ENCODE measurements at regions not wholly inside any gene's neighbourhood (a gene's known extent, or its start where the extent isn't known, plus 50 kb on each side); places are given as distances from the start of the nearest gene placed in this dataset.

- in situ Hi-C loops (cut with HindIII; ENCODE audit: low sequenced_read_pairs), result no loop called here
These were observed 1260.8 kb upstream of the GJE1 start for GRCh38 chr6:140871911-140872310.

- in situ Hi-C loops (cut with HindIII; ENCODE audit: low sequenced_read_pairs), result no loop called here
These were observed 1265.4 kb upstream of the GJE1 start for GRCh38 chr6:140867336-140867735.

GRCh38 chr6:140858381-140858971 is 1274.2 kb upstream of the GJE1 start:
- in situ Hi-C loops (cut with HindIII; ENCODE audit: low sequenced_read_pairs), result no loop called here

- in situ Hi-C loops (cut with HindIII; ENCODE audit: low sequenced_read_pairs), result no loop called here
These were observed 1274.9 kb upstream of the GJE1 start for GRCh38 chr6:140857739-140858380.

- in situ Hi-C loops (cut with HindIII; ENCODE audit: low sequenced_read_pairs), result no loop called here
These were observed 1277.2 kb upstream of the GJE1 start for GRCh38 chr6:140855520-140855919.

GRCh38 chr6:140854318-140854717 is 1278.4 kb upstream of the GJE1 start:
- in situ Hi-C loops (cut with HindIII; ENCODE audit: low sequenced_read_pairs), result no loop called here

GRCh38 chr6:140850438-140850837 is 1282.3 kb upstream of the GJE1 start:
- in situ Hi-C loops (cut with HindIII; ENCODE audit: low sequenced_read_pairs), result no loop called here

GRCh38 chr6:140849456-140849855 is 1283.3 kb upstream of the GJE1 start:
- in situ Hi-C loops (cut with HindIII; ENCODE audit: low sequenced_read_pairs), result no loop called here

- in situ Hi-C loops (cut with HindIII; ENCODE audit: low sequenced_read_pairs), result no loop called here
These were observed 1285.5 kb upstream of the GJE1 start for GRCh38 chr6:140847262-140847645.

GRCh38 chr6:140846503-140847261 is 1286.0 kb upstream of the GJE1 start:
- in situ Hi-C loops (cut with HindIII; ENCODE audit: low sequenced_read_pairs), result no loop called here

- in situ Hi-C loops (cut with HindIII; ENCODE audit: low sequenced_read_pairs), result no loop called here
These were observed 1287.0 kb upstream of the GJE1 start for GRCh38 chr6:140845701-140846100.

GRCh38 chr6:140844167-140844566 is 1288.6 kb upstream of the GJE1 start:
- in situ Hi-C loops (cut with HindIII; ENCODE audit: low sequenced_read_pairs), result no loop called here

- in situ Hi-C loops (cut with HindIII; ENCODE audit: low sequenced_read_pairs), result no loop called here
These were observed 1299.3 kb upstream of the GJE1 start for GRCh38 chr6:140833408-140833807.

- in situ Hi-C loops (cut with HindIII; ENCODE audit: low sequenced_read_pairs), result no loop called here
These were observed 1302.1 kb upstream of the GJE1 start for GRCh38 chr6:140830666-140831065.

GRCh38 chr6:140828856-140829255 is 1303.9 kb upstream of the GJE1 start:
- in situ Hi-C loops (cut with HindIII; ENCODE audit: low sequenced_read_pairs), result no loop called here

- in situ Hi-C loops (cut with HindIII; ENCODE audit: low sequenced_read_pairs), result no loop called here
These were observed 1305.1 kb upstream of the GJE1 start for GRCh38 chr6:140827593-140827992.

GRCh38 chr6:140825731-140826130 is 1307.0 kb upstream of the GJE1 start:
- in situ Hi-C loops (cut with HindIII; ENCODE audit: low sequenced_read_pairs), result no loop called here

GRCh38 chr6:140824595-140824994 is 1308.1 kb upstream of the GJE1 start:
- in situ Hi-C loops (cut with HindIII; ENCODE audit: low sequenced_read_pairs), result loop anchor here (5.0 kb wide), 1 partner anchor 67 kb away; no protein-coding TSS in a partner anchor

- in situ Hi-C loops (cut with HindIII; ENCODE audit: low sequenced_read_pairs), result loop anchor here (5.0 kb wide), 1 partner anchor 64 kb away; no protein-coding TSS in a partner anchor
These were observed 1311.5 kb upstream of the GJE1 start for GRCh38 chr6:140821196-140821595.

GRCh38 chr6:140817176-140817575 is 1315.5 kb upstream of the GJE1 start:
- in situ Hi-C loops (cut with HindIII; ENCODE audit: low sequenced_read_pairs), result no loop called here

GRCh38 chr6:140816681-140817080 is 1316.0 kb upstream of the GJE1 start:
- in situ Hi-C loops (cut with HindIII; ENCODE audit: low sequenced_read_pairs), result no loop called here

- in situ Hi-C loops (cut with HindIII; ENCODE audit: low sequenced_read_pairs), result no loop called here
These were observed 1320.1 kb upstream of the GJE1 start for GRCh38 chr6:140812636-140813035.
